Muscle layer of colon (tissue), 2 donors: ENCODE measurements at regions not wholly inside any gene's neighbourhood (a gene's known extent, or its start where the extent isn't known, plus 50 kb on each side); places are given as distances from the start of the nearest gene placed in this dataset.

Experiments used
- H3K27ac ChIP-seq: one replicate; pipeline ENCODE4 v1.7.0; 2013; ENCODE audit warnings: low read depth, mild to moderate bottlenecking, low read length, moderate library complexity
- H3K27me3 ChIP-seq, 2 donors: one replicate each; pipeline ENCODE4 v1.7.0; 2013; ENCODE audit warnings: low read length in 2 of 2, mild to moderate bottlenecking in 2 of 2; ENCODE audit not compliant: insufficient read depth in 2 of 2, control insufficient read depth in 1 of 2
- H3K36me3 ChIP-seq: one replicate; pipeline ENCODE4 v1.7.0; 2013; ENCODE audit warnings: mild to moderate bottlenecking, low read length; ENCODE audit not compliant: insufficient read depth
- H3K4me1 ChIP-seq: one replicate; pipeline ENCODE4 v1.7.0; 2013; ENCODE audit warnings: mild to moderate bottlenecking, low read length; ENCODE audit not compliant: insufficient read depth
- H3K4me3 ChIP-seq, 2 donors: one replicate each; pipeline ENCODE4 v1.7.0; 2013; ENCODE audit warnings: low read length in 2 of 2, low read depth in 1 of 2, mild to moderate bottlenecking in 1 of 2, moderate library complexity in 1 of 2
- H3K9ac ChIP-seq: one replicate; pipeline ENCODE4 v1.7.0; 2013; ENCODE audit warnings: low read length
- H3K9me3 ChIP-seq: one replicate; pipeline ENCODE4 v1.7.0; 2013; ENCODE audit warnings: mild to moderate bottlenecking, low read length
- donor health status: abdominal sarcoma.
- donor health status: Adenocarcinoma of cecum.

DNA sequence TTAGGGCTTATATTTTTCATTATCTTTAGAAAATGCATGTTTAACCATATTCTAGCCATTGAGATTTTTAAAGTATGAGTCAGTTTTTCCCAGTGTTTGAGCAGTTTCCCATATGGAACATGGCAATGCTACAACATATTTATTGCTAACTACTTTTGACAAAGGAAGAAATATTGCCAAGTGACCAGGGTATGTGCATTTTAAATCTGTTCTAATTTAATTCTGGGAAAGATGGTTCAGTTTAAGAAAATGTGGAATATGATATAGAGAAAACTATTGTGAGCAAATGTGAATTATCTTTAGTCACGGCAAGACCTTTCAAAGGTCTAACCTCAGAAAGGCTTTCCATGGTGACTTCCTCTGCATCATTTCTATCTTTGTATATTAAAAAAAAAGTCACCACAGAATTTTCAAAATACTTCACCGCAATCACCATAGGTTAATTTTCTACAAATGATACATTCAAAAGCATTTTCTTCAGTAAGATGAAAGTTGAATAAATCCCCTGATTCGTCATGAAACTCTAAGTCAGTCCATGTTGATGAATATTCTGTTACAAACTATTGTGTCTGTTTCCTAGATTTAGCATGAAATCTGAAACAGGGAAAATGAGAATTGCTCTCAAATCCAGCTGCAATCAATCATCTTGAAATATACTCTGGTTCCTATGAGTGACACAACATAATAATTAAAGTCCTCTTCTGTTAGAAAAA is 2349.0 kb upstream of the TENM3 start:
- Histone ChIP-seq H3K27ac (no peak overlapping the region), H3K9ac (no peak overlapping the region), H3K4me3 (no peak overlapping the region), H3K27me3 (no peaks in the 10 kb centered on the region), H3K9me3 (no peaks in the 10 kb centered on the region), H3K4me1 (no peaks in the 10 kb centered on the region), H3K36me3 (no peaks in the 10 kb centered on the region)

GRCh38 chr4:179919587-179919986 is 2323.6 kb upstream of the TENM3 start:
- no peaks in the 10 kb centered on the region for H3K4me1 ChIP-seq
- no peak overlapping the region for H3K4me3 ChIP-seq
- H3K36me3 ChIP-seq = no peaks in the 10 kb centered on the region
- no peaks in the 10 kb centered on the region for H3K27me3 ChIP-seq
- H3K9me3 ChIP-seq = no peaks in the 10 kb centered on the region
- H3K27ac ChIP-seq = no peak overlapping the region
- H3K9ac ChIP-seq = no peak overlapping the region

DNA sequence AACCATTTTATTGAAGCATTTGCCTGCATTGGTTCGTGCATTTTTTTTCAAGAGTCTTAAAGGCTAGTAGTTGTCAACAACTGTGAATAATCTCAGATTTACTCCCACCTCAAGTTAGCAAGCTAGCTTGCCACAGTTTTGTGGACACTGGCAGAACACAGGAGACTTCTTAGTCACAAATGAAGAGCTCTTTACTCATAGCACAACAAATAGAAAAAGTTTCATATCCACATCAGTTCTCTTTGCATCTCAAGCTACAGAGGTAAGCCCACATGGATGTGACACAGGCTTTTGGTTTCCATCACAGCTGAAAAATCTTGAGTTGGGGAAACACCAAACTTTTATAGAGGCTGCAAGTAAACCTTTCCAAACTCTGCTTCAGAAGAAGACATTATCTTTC is 2315.7 kb upstream of the TENM3 start:
- Histone ChIP-seq H3K9me3 (no peaks in the 10 kb centered on the region), H3K27me3 (no peaks in the 10 kb centered on the region), H3K36me3 (no peaks in the 10 kb centered on the region), H3K27ac (no peak overlapping the region), H3K4me3 (no peak overlapping the region), H3K9ac (no peak overlapping the region), H3K4me1 (no peaks in the 10 kb centered on the region)

DNA sequence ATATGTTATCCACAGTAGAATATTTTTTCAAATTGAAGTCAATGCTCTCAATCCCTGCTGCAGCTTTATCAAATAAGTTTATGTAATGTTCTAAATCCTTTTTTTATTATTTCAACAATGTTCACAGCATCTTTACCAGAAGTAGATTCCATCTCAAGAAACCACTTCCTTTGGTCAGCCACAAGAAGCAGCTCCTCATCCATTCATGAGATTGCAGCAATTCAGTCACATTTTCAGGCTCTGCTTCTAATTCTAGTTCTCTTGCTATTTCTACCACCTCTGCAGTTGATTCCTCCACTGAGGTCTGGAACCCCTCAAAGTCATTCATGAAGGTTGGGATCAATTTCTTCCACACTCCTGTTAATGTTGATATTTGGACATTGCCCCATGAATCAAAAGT is 2301.3 kb upstream of the TENM3 start:
- Histone ChIP-seq H3K4me3 (no peak overlapping the region), H3K9me3 (no peaks in the 10 kb centered on the region), H3K27me3 (no peaks in the 10 kb centered on the region), H3K9ac (no peak overlapping the region), H3K4me1 (no peaks in the 10 kb centered on the region), H3K36me3 (no peaks in the 10 kb centered on the region), H3K27ac (no peak overlapping the region)

GRCh38 chr4:179976777-179977176 is 2266.4 kb upstream of the TENM3 start:
- Histone ChIP-seq H3K9me3 (no peaks in the 10 kb centered on the region), H3K4me3 (no peak overlapping the region), H3K4me1 (no peaks in the 10 kb centered on the region), H3K27me3 (no peaks in the 10 kb centered on the region), H3K36me3 (no peaks in the 10 kb centered on the region), H3K27ac (no peak overlapping the region), H3K9ac (no peak overlapping the region)

DNA sequence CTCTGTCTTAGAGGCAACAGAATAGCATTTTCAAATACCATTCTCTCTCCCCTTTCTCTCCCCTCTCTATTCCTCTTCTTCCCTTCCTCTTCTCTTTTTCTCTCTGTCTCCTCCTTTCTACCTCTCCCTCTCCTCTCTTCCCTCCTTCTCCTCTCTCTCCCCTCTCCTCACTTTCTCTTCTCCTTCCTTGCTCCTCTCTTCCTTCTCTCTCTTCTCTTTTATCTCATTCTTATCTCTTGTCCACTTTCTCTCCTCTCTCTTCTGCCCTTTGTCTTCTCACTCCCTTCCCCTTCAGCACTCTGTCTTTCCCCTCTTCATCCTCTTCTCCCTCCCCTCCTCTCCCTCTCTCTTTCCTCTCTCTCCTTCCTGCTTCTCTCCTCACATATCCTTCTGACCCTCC is 2265.8 kb upstream of the TENM3 start:
- no peaks in the 10 kb centered on the region for H3K4me1 ChIP-seq
- H3K27me3 ChIP-seq = no peaks in the 10 kb centered on the region
- no peak overlapping the region for H3K4me3 ChIP-seq
- no peak overlapping the region for H3K9ac ChIP-seq
- H3K9me3 ChIP-seq = no peaks in the 10 kb centered on the region
- H3K27ac ChIP-seq = no peak overlapping the region
- no peaks in the 10 kb centered on the region for H3K36me3 ChIP-seq

GRCh38 chr4:179981161-179981560 is 2262.0 kb upstream of the TENM3 start:
- H3K9ac ChIP-seq = no peak overlapping the region
- no peaks in the 10 kb centered on the region for H3K36me3 ChIP-seq
- no peaks in the 10 kb centered on the region for H3K4me1 ChIP-seq
- H3K27me3 ChIP-seq = no peaks in the 10 kb centered on the region
- H3K9me3 ChIP-seq = no peaks in the 10 kb centered on the region
- no peak overlapping the region for H3K27ac ChIP-seq
- no peak overlapping the region for H3K4me3 ChIP-seq

DNA sequence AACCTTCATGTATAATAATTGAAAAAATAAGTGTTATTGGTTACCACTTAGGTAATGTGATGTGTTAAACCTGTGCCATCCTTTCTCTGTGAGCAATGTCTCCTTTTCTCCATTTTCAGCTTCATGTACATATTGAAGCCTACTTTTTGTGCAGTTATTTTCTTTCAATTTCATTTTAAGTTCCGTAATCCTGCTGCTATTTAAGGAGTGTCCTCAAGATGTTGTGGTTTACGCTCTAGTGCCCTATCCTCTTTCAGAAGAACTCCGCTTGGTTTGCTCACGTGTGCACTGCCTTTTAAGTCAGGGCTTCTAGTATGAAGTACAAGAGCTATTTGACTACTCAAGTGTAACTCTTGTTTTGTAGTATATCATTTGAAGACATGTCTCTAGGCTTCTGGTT is 2253.2 kb upstream of the TENM3 start:
- Histone ChIP-seq H3K27me3 (no peaks in the 10 kb centered on the region), H3K4me3 (no peak overlapping the region), H3K9ac (no peak overlapping the region), H3K4me1 (no peaks in the 10 kb centered on the region), H3K9me3 (no peaks in the 10 kb centered on the region), H3K27ac (no peak overlapping the region), H3K36me3 (no peaks in the 10 kb centered on the region)

GRCh38 chr4:180009316-180009715 is 2233.9 kb upstream of the TENM3 start:
- no peaks in the 10 kb centered on the region for H3K9me3 ChIP-seq
- no peak overlapping the region for H3K27ac ChIP-seq
- H3K9ac ChIP-seq = no peak overlapping the region

GRCh38 chr4:180028682-180029081 is 2214.5 kb upstream of the TENM3 start:
- Histone ChIP-seq H3K4me3 (no peak overlapping the region), H3K36me3 (no peaks in the 10 kb centered on the region), H3K27me3 (no peaks in the 10 kb centered on the region), H3K9ac (no peak overlapping the region), H3K4me1 (no peaks in the 10 kb centered on the region), H3K27ac (no peak overlapping the region), H3K9me3 (no peaks in the 10 kb centered on the region)

More at GRCh38 chr4:180009316-180009715, 2233.9 kb upstream of the TENM3 start:
- Histone ChIP-seq H3K4me3 (no peak overlapping the region), H3K36me3 (no peaks in the 10 kb centered on the region), H3K27me3 (no peaks in the 10 kb centered on the region), H3K4me1 (no peaks in the 10 kb centered on the region)

GRCh38 chr4:180031330-180031729 is 2211.9 kb upstream of the TENM3 start:
- Histone ChIP-seq H3K27ac (no peak overlapping the region), H3K4me1 (no peaks in the 10 kb centered on the region), H3K27me3 (no peaks in the 10 kb centered on the region), H3K4me3 (no peak overlapping the region), H3K36me3 (no peaks in the 10 kb centered on the region), H3K9me3 (no peaks in the 10 kb centered on the region), H3K9ac (no peak overlapping the region)

GRCh38 chr4:180041576-180041975 is 2201.6 kb upstream of the TENM3 start:
- Histone ChIP-seq H3K27ac (no peak overlapping the region), H3K36me3 (no peaks in the 10 kb centered on the region), H3K27me3 (no peaks in the 10 kb centered on the region), H3K9ac (no peak overlapping the region), H3K4me3 (no peak overlapping the region), H3K4me1 (no peaks in the 10 kb centered on the region), H3K9me3 (no peaks in the 10 kb centered on the region)
